Fibroblast of mammary gland (primary cell): ENCODE measurements at regions not wholly inside any gene's neighbourhood (a gene's known extent, or its start where the extent isn't known, plus 50 kb on each side); places are given as distances from the start of the nearest gene placed in this dataset.

Experiments
- DNase-seq: peaks from one replicate; pipeline ENCODE4 v3.0.0-alpha.2; 2010; ENCODE audit warnings: low read depth
- H3K4me3 ChIP-seq: 2 replicates; pipeline ENCODE4 v1.5.1; 2011; ENCODE audit warnings: low read depth, mild to moderate bottlenecking, low read length, moderate library complexity; ENCODE audit not compliant: control insufficient read depth
- TF ChIP-seq, protein P1 (sequence below): conservative IDR thresholded peaks from 2 replicates; pipeline ENCODE4 v1.5.1; 2011; ENCODE audit warnings: low read depth, low read length, inconsistent platforms; ENCODE audit not compliant: control insufficient read depth, insufficient read depth

DNA sequence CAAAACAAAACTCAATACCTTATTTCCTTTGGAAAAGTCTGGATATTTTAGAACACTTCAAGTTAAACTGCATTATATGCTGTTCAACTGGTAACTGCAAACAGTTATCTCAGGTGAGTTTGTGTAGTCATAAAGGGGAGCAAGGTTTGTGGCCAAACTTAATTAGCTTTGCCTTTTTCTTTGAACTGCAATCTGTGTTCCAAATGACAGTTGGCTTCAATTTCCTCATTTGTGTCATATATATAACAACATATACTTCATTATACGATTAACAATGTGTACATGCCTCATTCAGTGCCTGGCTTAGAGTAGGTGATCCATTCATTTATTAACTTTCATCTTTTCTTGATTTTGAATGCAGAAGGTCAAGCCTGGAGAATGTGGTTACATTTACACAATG lies 55.8 kb downstream of the KCNE4 start:
- H3K4me3 ChIP-seq, result no peak overlapping the region
- TF ChIP-seq, protein P1, sequence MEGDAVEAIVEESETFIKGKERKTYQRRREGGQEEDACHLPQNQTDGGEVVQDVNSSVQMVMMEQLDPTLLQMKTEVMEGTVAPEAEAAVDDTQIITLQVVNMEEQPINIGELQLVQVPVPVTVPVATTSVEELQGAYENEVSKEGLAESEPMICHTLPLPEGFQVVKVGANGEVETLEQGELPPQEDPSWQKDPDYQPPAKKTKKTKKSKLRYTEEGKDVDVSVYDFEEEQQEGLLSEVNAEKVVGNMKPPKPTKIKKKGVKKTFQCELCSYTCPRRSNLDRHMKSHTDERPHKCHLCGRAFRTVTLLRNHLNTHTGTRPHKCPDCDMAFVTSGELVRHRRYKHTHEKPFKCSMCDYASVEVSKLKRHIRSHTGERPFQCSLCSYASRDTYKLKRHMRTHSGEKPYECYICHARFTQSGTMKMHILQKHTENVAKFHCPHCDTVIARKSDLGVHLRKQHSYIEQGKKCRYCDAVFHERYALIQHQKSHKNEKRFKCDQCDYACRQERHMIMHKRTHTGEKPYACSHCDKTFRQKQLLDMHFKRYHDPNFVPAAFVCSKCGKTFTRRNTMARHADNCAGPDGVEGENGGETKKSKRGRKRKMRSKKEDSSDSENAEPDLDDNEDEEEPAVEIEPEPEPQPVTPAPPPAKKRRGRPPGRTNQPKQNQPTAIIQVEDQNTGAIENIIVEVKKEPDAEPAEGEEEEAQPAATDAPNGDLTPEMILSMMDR, result no peak
- DNase-seq, result no peak

DNA sequence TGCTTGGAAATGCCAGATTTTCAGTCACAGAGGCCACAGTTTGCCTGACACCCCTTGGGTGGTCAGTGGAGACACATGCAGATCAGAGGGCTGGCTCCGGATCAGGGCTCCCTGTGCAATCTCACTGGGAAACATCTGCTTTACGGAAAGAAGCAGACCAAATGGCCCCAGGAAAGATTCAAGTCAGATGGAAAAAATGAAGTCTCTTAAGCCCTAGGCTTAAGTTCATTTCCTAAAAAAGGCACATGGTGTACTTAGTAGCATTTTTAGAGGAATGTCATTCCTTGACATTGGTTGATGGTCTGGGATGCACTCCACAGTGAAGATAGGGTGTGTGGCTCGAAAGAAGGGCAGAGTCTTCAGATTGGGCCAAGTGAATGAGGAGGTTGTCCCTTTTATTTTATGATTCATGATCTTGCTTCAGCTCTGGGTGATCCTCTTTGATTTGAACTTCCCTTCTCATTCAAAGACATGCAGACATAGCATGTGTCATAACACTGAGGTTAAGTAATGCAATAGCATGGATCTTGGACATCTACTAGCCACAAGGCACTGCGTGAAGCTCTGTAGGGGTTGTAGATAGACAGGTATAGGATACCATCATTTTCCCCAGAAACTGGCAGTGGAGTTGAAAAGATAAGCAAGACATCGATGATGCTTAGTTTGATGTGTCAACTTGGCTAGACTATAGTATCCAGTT lies 56.5 kb downstream of the KCNE4 start:
- peak; percentile 35 for DNase-seq
- no peak overlapping the region for H3K4me3 ChIP-seq
- TF ChIP-seq, protein P1, result no peak

DNA sequence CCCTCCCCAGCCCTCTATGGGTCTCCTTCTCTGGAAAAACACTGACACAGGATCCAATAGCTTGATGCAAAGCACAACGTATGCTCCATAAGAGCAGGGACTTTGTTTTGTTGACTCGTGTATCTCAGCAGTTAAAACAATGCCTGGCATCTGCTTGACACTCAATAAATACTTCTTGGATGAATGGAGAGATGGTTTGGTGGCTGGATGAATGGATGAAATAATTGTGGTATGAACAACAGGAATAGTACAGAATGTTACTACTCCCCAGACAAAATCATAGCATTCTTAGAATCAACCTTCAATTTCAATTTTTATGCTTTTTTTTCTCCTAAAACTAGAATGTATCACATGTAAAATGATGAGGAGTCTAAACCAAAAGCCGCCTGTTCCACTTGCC lies 57.4 kb downstream of the KCNE4 start:
- TF ChIP-seq, protein P1, result no peak
- no peak overlapping the region for H3K4me3 ChIP-seq
- peak; percentile 25 for DNase-seq

DNA sequence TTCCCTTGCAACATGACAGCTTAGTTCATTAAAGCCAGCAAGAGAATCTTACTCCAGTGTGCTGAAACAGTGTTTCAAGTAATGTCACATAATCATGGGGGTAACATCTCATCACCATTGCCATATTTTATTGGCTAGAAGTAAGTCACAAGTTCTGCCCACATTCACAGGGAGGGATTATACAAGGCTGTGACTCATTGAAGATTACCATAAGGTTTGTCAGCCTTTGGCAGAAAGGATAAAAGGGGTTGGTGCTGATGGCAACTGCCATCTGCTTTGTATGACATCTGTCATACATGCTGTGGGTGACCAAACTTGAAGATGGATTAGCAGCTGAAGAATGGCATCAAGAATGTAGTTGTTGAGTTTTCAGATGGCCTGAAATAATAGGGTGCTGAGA lies 61.2 kb downstream of the KCNE4 start:
- TF ChIP-seq, protein P1, result no peak
- H3K4me3 ChIP-seq, result no peak overlapping the region
- peak; percentile 43 for DNase-seq

DNA sequence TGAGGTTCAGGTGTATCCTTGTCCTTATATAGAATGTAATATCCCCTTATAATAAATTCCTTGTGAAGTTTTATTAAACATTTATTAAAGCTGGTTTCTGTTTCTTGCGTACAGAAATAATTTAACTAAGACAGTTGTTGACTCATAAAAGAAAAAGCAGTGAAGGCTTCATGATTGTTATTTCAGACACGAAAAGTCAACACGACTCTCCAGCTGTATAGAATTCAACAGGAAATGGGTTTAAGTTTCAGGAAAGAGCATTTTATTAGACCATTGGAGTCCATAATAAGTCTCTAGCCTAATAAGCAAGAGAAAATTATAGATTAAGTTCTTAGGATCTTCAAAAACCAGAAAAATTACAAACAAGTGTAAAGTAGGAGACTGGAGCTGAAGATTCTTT lies 62.2 kb downstream of the KCNE4 start:
- no peak for DNase-seq
- no peak overlapping the region for H3K4me3 ChIP-seq
- TF ChIP-seq, protein P1, result no peak

DNA sequence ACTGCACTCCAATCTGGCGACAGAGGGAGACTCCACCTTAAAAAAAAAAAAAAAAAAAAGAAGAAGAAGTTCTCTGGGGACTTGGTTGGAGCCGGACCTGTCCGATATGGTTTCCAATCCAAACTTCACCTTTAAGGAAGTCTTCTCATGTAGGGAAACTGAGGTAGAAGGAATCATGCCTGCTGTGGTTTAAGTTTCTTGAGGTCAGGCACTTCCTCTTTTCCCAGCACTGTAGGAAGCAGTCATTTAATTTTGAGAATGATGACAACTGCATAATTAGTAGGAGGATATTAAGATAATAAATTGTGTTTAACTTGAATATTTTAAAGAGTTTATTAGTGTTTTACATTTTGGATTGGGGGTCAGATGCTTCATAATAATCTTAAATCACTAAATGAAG lies 62.9 kb downstream of the KCNE4 start:
- TF ChIP-seq, protein P1, result no peak
- DNase-seq, result no peak
- H3K4me3 ChIP-seq, result no peak overlapping the region

DNA sequence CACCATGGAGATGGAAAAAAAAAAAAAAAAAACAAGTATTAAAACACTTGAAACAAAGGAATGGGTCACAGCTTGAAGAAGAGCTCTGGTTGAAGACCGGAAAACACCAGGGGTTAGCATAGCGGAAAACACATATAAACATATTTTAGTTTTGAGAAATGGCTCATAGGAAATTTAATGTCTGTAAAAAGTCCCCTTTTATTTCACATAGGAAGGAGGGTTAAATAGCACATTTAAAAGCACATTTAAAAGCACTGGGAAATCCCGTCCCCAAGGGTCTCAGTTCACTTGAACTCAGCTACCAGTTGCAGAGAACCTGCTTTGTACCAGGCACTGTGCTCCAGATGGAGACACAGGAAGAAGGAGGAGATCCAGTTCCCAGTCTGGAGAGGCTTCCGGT lies 65.5 kb downstream of the KCNE4 start:
- no peak for DNase-seq
- no peak overlapping the region for H3K4me3 ChIP-seq
- TF ChIP-seq, protein P1, result no peak
